Testis (tissue), 2 donors: ENCODE measurements at regions not wholly inside any gene's neighbourhood (a gene's known extent, or its start where the extent isn't known, plus 50 kb on each side); places are given as distances from the start of the nearest gene placed in this dataset.

Experiments used
- DNase-seq: peaks from one replicate; pipeline ENCODE4 v3.0.0-alpha.2; 2019
- H3K27ac ChIP-seq, 2 donors: fragments of 200-600 bp; sonication (generic); one replicate each; pipeline ENCODE4 v1.5.1; 2019
- H3K27me3 ChIP-seq: fragments of 200-600 bp; sonication (generic); one replicate; pipeline ENCODE4 v1.5.1; 2019
- H3K36me3 ChIP-seq: fragments of 200-600 bp; sonication (generic); one replicate; pipeline ENCODE4 v1.5.1; 2017; ENCODE audit warnings: low read depth; ENCODE audit errors: missing control alignments
- H3K4me1 ChIP-seq: fragments of 200-600 bp; sonication (generic); one replicate; pipeline ENCODE4 v1.5.1; 2019
- H3K4me3 ChIP-seq, 2 donors: fragments of 200-600 bp; sonication (generic); one replicate each; pipeline ENCODE4 v1.5.1; 2017 to 2019
- H3K9me3 ChIP-seq: fragments of 200-600 bp; sonication (generic); one replicate; pipeline ENCODE4 v1.5.1; 2017
- CTCF ChIP-seq, 3 experiments: fragments of 450-650 bp in 2 of 3; fragments of 200-600 bp in 1 of 3; sonication (generic) in 1 of 3; IDR thresholded peaks; one replicate each; pipeline ENCODE4 v1.5.1; 2016 to 2019; ENCODE audit warnings: antibody characterized with exemption in 3 of 3, mild to moderate bottlenecking in 2 of 3, moderate library complexity in 1 of 3
- POLR2A ChIP-seq: fragments of 450-650 bp; IDR thresholded peaks from one replicate; pipeline ENCODE4 v1.6.1; 2017; ENCODE audit warnings: antibody characterized with exemption, mild to moderate bottlenecking, moderate library complexity
- WGBS, 2 donors: methylation state at CpG; one replicate each; pipeline ENCODE4 v1.1.5; 2018; 5-methylcytosine and 5-hydroxymethylcytosine counted together
- intact Hi-C: fragments of 100-400 bp; cut with DNase I; formaldehyde crosslinking; loops from one replicate; pipeline ENCODE4 v1.15.1; 2023; ENCODE audit warnings: low total_unique reads

DNA sequence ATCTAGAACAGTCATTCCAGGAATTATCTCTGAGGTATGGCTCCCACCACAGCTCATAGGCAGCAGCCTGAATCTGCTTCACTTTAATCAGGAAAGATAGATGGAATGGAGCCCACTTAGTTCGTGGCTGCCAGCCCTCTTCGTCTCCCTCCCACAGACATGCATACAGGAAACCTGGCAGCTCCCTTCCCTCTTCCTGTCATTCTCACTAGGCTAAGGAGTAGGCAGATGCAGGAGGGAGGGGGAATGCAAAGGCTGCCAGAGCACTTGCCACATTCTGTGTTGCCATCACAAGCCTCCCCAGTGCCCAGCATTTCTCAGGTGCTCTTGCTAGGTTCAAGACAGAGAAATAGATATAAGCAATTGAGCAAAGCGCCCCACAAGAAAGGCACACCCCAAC is 378.9 kb downstream of the ELAVL2 start:
- TF ChIP-seq POLR2A (no peak), CTCF (IDR thresholded peaks at IDR 0.05) (no peak)
- intact Hi-C loops: no loop called here
- Histone ChIP-seq H3K4me1 (no peaks in the 10 kb centered on the region), H3K27me3 (no peaks in the 10 kb centered on the region), H3K4me3 (no peak overlapping the region), H3K27ac (no peak overlapping the region), H3K9me3 (no peaks in the 10 kb centered on the region), H3K36me3 (no peaks in the 10 kb centered on the region)
- no peak for DNase-seq
- 40 to 46% methylated on average over 3 of the region's 3 CpGs for WGBS, 2 donors

- intact Hi-C loops: no loop called here
- WGBS, 2 donors: 74 to 88% methylated on average over 4 of the region's 4 CpGs
- Histone ChIP-seq H3K9me3 (no peaks in the 10 kb centered on the region), H3K27ac (no peak overlapping the region), H3K36me3 (no peaks in the 10 kb centered on the region), H3K4me3 (no peak overlapping the region), H3K27me3 (no peaks in the 10 kb centered on the region), H3K4me1 (no peaks in the 10 kb centered on the region)
- TF ChIP-seq POLR2A (no peak), CTCF (IDR thresholded peaks at IDR 0.05) (no peak)
- DNase-seq: no peak
These were observed 378.1 kb downstream of the ELAVL2 start for GRCh38 chr9:23447944-23448343.

DNA sequence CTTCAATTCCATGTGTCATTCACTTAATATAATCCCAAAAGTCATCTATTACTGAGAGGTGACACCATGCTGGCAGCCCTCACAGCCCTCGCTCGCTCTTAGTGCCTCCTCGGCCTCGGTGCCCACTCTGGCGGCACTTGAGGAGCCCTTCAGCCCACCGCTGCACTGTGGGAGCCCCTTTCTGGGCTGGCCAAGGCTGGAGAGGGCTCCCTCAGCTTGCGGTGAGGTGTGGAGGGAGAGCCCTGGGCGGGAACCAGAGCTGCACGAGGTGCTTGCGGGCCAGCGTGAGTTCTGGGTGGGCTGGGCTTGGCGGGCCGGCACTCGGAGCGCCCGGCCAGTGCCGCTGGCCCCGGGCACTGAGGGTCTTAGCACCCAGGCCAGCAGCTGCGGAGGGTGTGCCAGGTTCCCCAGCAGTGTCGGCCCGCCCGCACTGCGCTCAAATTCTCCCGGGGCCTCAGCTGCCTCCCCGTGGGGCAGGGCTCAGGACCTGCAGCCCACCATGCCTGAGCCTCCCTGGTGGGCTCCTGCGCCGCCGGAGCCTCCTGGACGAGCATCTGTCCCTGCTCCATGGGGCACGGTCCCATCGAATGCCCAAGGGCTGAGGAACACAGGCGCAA is 374.1 kb downstream of the ELAVL2 start:
- Histone ChIP-seq H3K27me3 (no peaks in the 10 kb centered on the region), H3K27ac (no peak overlapping the region), H3K9me3 (no peaks in the 10 kb centered on the region), H3K36me3 (no peaks in the 10 kb centered on the region), H3K4me1 (no peaks in the 10 kb centered on the region), H3K4me3 (peak overlapping the region in 1 of 2 donors; percentile 20)
- intact Hi-C loops: no loop called here
- TF ChIP-seq POLR2A: no peak
- no peak for TF ChIP-seq CTCF (IDR thresholded peaks at IDR 0.05)
- 76 to 89% methylated on average over 2 to 32 of the region's 32 CpGs for WGBS, 2 donors
- DNase-seq: no peak

GRCh38 chr9:23464275-23464674 is 361.8 kb downstream of the ELAVL2 start:
- Histone ChIP-seq H3K27ac (no peak overlapping the region), H3K9me3 (no peaks in the 10 kb centered on the region), H3K36me3 (no peaks in the 10 kb centered on the region), H3K4me3 (no peak overlapping the region), H3K4me1 (no peaks in the 10 kb centered on the region), H3K27me3 (no peaks in the 10 kb centered on the region)
- DNase-seq: no peak
- intact Hi-C loops: no loop called here
- TF ChIP-seq CTCF (IDR thresholded peaks at IDR 0.05) (no peak), POLR2A (no peak)
- 93% methylated on average over 4 of the region's 4 CpGs for WGBS, 2 donors

DNA sequence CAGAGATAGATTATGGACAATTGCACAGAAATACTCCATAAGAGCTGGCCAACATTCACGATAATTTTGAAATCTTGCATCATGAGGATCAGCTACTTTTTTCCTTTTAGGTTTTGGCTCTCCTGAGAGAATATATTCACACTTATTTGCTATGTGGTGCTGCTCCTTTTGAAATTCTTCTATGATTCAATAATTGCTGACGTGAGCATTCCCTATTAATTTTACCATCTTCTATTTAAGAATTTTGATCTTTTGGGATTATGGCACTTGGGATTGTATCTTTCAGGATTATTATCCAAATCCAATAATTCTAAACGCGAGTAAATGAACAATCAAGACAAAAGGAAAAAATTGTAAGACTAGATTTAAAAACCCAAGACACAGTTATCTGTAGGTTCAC is 358.8 kb downstream of the ELAVL2 start:
- 86 to 89% methylated on average over 4 of the region's 4 CpGs for WGBS, 2 donors
- intact Hi-C loops: no loop called here
- Histone ChIP-seq H3K4me1 (no peaks in the 10 kb centered on the region), H3K36me3 (no peaks in the 10 kb centered on the region), H3K27me3 (no peaks in the 10 kb centered on the region), H3K27ac (no peak overlapping the region), H3K4me3 (no peak overlapping the region), H3K9me3 (no peaks in the 10 kb centered on the region)
- TF ChIP-seq POLR2A (no peak), CTCF (IDR thresholded peaks at IDR 0.05) (no peak)
- DNase-seq: no peak
